ENCODE measurements at regions not wholly inside any gene's neighbourhood (a gene's known extent, or its start where the extent isn't known, plus 50 kb on each side); places are given as distances from the start of the nearest gene placed in this dataset.

- DNase-seq = no peak
Measured at GRCh38 chr14:51145246-51145645, 50.3 kb upstream of the TRIM9 start.

- no peak for DNase-seq
Measured at GRCh38 chr14:51147183-51147582, 52.3 kb upstream of the TRIM9 start.

GRCh38 chr14:51155326-51155725 is 60.4 kb upstream of the TRIM9 start:
- no peak for DNase-seq

- no peak for DNase-seq
Measured at GRCh38 chr14:51157012-51157411, 62.1 kb upstream of the TRIM9 start.

GRCh38 chr14:51160871-51161270 is 66.0 kb upstream of the TRIM9 start:
- no peak for DNase-seq

- no peak for DNase-seq
Measured at GRCh38 chr14:51165415-51165814, 70.5 kb upstream of the TRIM9 start.

- no peak for DNase-seq
Measured at GRCh38 chr14:51167587-51168214, 72.3 kb upstream of the TMX1 start.

GRCh38 chr14:51168215-51168613 is 71.8 kb upstream of the TMX1 start:
- no peak for DNase-seq

GRCh38 chr14:51173863-51174262 is 66.2 kb upstream of the TMX1 start:
- DNase-seq = no peak

GRCh38 chr14:51176839-51177238 is 63.2 kb upstream of the TMX1 start:
- no peak for DNase-seq

- DNase-seq = no peak
Measured at GRCh38 chr14:51180577-51180976, 59.5 kb upstream of the TMX1 start.

GRCh38 chr14:51182131-51182565 is 57.9 kb upstream of the TMX1 start:
- no peak for DNase-seq

GRCh38 chr14:51185180-51185579 is 54.9 kb upstream of the TMX1 start:
- peak; percentile 5 for DNase-seq

- DNase-seq = no peak
Measured at GRCh38 chr14:51185754-51186153, 54.3 kb upstream of the TMX1 start.

GRCh38 chr14:51188566-51189185 is 51.4 kb upstream of the TMX1 start:
- DNase-seq = no peak

GRCh38 chr14:51189600-51190376 is 50.3 kb upstream of the TMX1 start:
- no peak for DNase-seq
